PC-9 (cell line): ENCODE measurements at regions not wholly inside any gene's neighbourhood (a gene's known extent, or its start where the extent isn't known, plus 50 kb on each side); places are given as distances from the start of the nearest gene placed in this dataset.
"Not testable (repeated sequence)": the region's sequence is repeated elsewhere in the genome, so short reads cannot be mapped to it uniquely, and the experiment has no call there.

Experiments used
- BruUV-seq: library from RNA; stranded (reverse); fragments of 400-500 nt; replicated peaks from 2 replicates; lab custom pipeline; 2021; lab: Mats Ljungman, UMichigan
- CTCF ChIA-PET: fragments of 300-600 bp; sonication (Branson Sonifier 250); formaldehyde crosslinking; loops from one replicate; lab custom pipeline; 2022; ENCODE audit warnings: antibody characterized with exemption; lab: Charles Lee
- POLR2A ChIA-PET: fragments of 300-600 bp; sonication (Branson Sonifier 250); formaldehyde crosslinking; loops from one replicate; lab custom pipeline; 2022; ENCODE audit warnings: antibody characterized with exemption; ENCODE audit not compliant: unreplicated experiment; lab: Charles Lee
- DNase-seq, 2 experiments: peaks; one replicate each; pipeline versions ENCODE4 v3.0.0 to v3.0.0-alpha.2; 2015 to 2022; ENCODE audit warnings: mixed read lengths in 1 of 2
- H2AFZ ChIP-seq: fragments of 200-600 bp; sonication (generic); 2 replicates; pipeline ENCODE4 v1.8.1; 2017; ENCODE audit warnings: antibody characterized with exemption
- H3F3A ChIP-seq: fragments of 200-600 bp; sonication (generic); 2 replicates; pipeline ENCODE4 v1.8.1; 2017; ENCODE audit warnings: antibody characterized with exemption, mild to moderate bottlenecking, low read depth; ENCODE audit not compliant: insufficient read depth
- H3K27ac ChIP-seq: fragments of 200-600 bp; sonication (generic); 2 replicates; pipeline ENCODE4 v1.6.1; 2016; ENCODE audit warnings: mixed run types
- H3K27me3 ChIP-seq: fragments of 200-600 bp; sonication (generic); 2 replicates; pipeline ENCODE4 v1.6.1; 2016; ENCODE audit warnings: low read depth, mixed run types; ENCODE audit not compliant: insufficient read depth
- H3K36me3 ChIP-seq: fragments of 200-600 bp; sonication (generic); 2 replicates; pipeline ENCODE4 v1.6.1; 2016; ENCODE audit warnings: low read depth, mixed run types
- H3K4me1 ChIP-seq: fragments of 200-600 bp; sonication (generic); replicated peaks from 2 replicates; pipeline ENCODE4 v1.6.1; 2016; ENCODE audit warnings: mixed run types; ENCODE audit not compliant: insufficient read depth
- H3K4me2 ChIP-seq: fragments of 200-600 bp; sonication (generic); 2 replicates; pipeline ENCODE4 v1.6.1; 2017; ENCODE audit warnings: mixed run types
- H3K4me3 ChIP-seq: fragments of 200-600 bp; sonication (generic); 2 replicates; pipeline ENCODE4 v1.6.1; 2016; ENCODE audit warnings: mixed run types
- H3K79me2 ChIP-seq: fragments of 200-600 bp; sonication (generic); 2 replicates; pipeline ENCODE4 v1.6.1; 2017; ENCODE audit warnings: low read depth, mixed run types
- H3K9me2 ChIP-seq: fragments of 200-600 bp; sonication (generic); 2 replicates; pipeline ENCODE4 v1.8.1; 2017; ENCODE audit warnings: mild to moderate bottlenecking; ENCODE audit not compliant: insufficient read depth
- H3K9me3 ChIP-seq: fragments of 200-600 bp; sonication (generic); 2 replicates; pipeline ENCODE4 v1.8.1; 2016; ENCODE audit warnings: low read depth; ENCODE audit not compliant: insufficient read depth
- H4K20me1 ChIP-seq: fragments of 200-600 bp; sonication (generic); 2 replicates; pipeline ENCODE4 v1.8.1; 2017; ENCODE audit not compliant: insufficient read depth
- CTCF ChIP-seq: fragments of 200-600 bp; sonication (generic); conservative IDR thresholded peaks from 2 replicates; pipeline ENCODE4 v1.6.1; 2017; ENCODE audit warnings: mixed run types, antibody characterized with exemption, mild to moderate bottlenecking, moderate library complexity
- EZH2 ChIP-seq: fragments of 200-600 bp; sonication (generic); IDR thresholded peaks from 2 replicates; pipeline ENCODE4 v1.8.0; 2017; ENCODE audit warnings: antibody characterized with exemption, low read depth
- intact Hi-C: fragments of 100-400 bp; cut with micrococcal nuclease; formaldehyde crosslinking; loops from one replicate; pipeline ENCODE4 v1.10.0; 2022; ENCODE audit not compliant: unreplicated experiment

GRCh38 chrX:95762716-95763115, 921.9 kb upstream of the DIAPH2 start:
- Histone ChIP-seq H3K9me2 (no peaks in the 10 kb centered on the region), H3K27ac (no peak overlapping the region), H3K4me3 (no peak overlapping the region), H3K79me2 (no peaks in the 10 kb centered on the region), H3K27me3 (no peaks in the 10 kb centered on the region), H3K36me3 (no peaks in the 10 kb centered on the region), H3K9me3 (no peaks in the 10 kb centered on the region), H2AFZ (no peak overlapping the region), H4K20me1 (no peaks in the 10 kb centered on the region), H3K4me1 (no peaks in the 10 kb centered on the region), H3K4me2 (no peak overlapping the region), H3F3A (no peaks in the 10 kb centered on the region)
- ChIA-PET CTCF (no interaction called here), POLR2A (no interaction called here)
- intact Hi-C loops = no loop called here
- BruUV-seq = no TSS peak
- TF ChIP-seq EZH2 (no peak), CTCF (no peak)
- DNase-seq = no peak

GRCh38 chrX:95764972-95765451, 919.6 kb upstream of the DIAPH2 start:
- no peaks in the 10 kb centered on the region for H3K9me3 ChIP-seq
- H3K79me2 ChIP-seq = no peaks in the 10 kb centered on the region
- no peaks in the 10 kb centered on the region for H3K36me3 ChIP-seq
- no peak overlapping the region for H3K4me3 ChIP-seq
- no peaks in the 10 kb centered on the region for H3K27me3 ChIP-seq
- ChIA-PET CTCF (no interaction called here), POLR2A (no interaction called here)
- no peak overlapping the region for H2AFZ ChIP-seq
- intact Hi-C loops = no loop called here
- no peaks in the 10 kb centered on the region for H3K9me2 ChIP-seq
- H3K4me2 ChIP-seq = no peak overlapping the region
- H3K4me1 ChIP-seq = no peaks in the 10 kb centered on the region
- no peak for DNase-seq
- H4K20me1 ChIP-seq = no peaks in the 10 kb centered on the region
- no TSS peak for BruUV-seq
- no peaks in the 10 kb centered on the region for H3F3A ChIP-seq
- TF ChIP-seq CTCF (peak; percentile 60; the same call in 1 of the 2 replicates), EZH2 (no peak)
- H3K27ac ChIP-seq = no peak overlapping the region

- DNase-seq, H3K9me3 ChIP-seq, H4K20me1 ChIP-seq, H3F3A ChIP-seq, H3K4me2 ChIP-seq, H3K27me3 ChIP-seq, CTCF ChIA-PET, intact Hi-C loops, H3K9me2 ChIP-seq, H3K79me2 ChIP-seq, H3K36me3 ChIP-seq, POLR2A ChIA-PET, H3K4me1 ChIP-seq, H3K4me3 ChIP-seq, H2AFZ ChIP-seq, H3K27ac ChIP-seq, BruUV-seq: not testable (repeated sequence)
Observed at GRCh38 chrX:95771198-95771597, 913.4 kb upstream of the DIAPH2 start.

GRCh38 chrX:95791876-95792275, 892.8 kb upstream of the DIAPH2 start:
- no peaks in the 10 kb centered on the region for H3F3A ChIP-seq
- H3K9me3 ChIP-seq = no peaks in the 10 kb centered on the region
- no TSS peak for BruUV-seq
- no peak overlapping the region for H3K27ac ChIP-seq
- POLR2A ChIA-PET = no interaction called here
- no peaks in the 10 kb centered on the region for H3K36me3 ChIP-seq
- no peak overlapping the region for H3K4me3 ChIP-seq
- no peaks in the 10 kb centered on the region for H3K27me3 ChIP-seq
- CTCF ChIA-PET = no interaction called here
- intact Hi-C loops = no loop called here
- no peaks in the 10 kb centered on the region for H3K79me2 ChIP-seq
- no peaks in the 10 kb centered on the region for H4K20me1 ChIP-seq
- no peaks in the 10 kb centered on the region for H3K4me1 ChIP-seq
- TF ChIP-seq CTCF = no peak
- no peak for TF ChIP-seq EZH2
- no peaks in the 10 kb centered on the region for H3K9me2 ChIP-seq
- no peak overlapping the region for H2AFZ ChIP-seq
- DNase-seq = no peak
- H3K4me2 ChIP-seq = no peak overlapping the region
